Upper lobe of left lung (tissue), 4 donors: ENCODE measurements at regions not wholly inside any gene's neighbourhood (a gene's known extent, or its start where the extent isn't known, plus 50 kb on each side); places are given as distances from the start of the nearest gene placed in this dataset.

Source experiments
- EP300 ChIP-seq, 4 donors: sonication (generic); formaldehyde crosslinking; IDR thresholded peaks; one replicate each; pipeline ENCODE4 v1.5.1; 2017; ENCODE audit warnings: antibody characterized with exemption in 4 of 4, control low read depth in 2 of 4
- POLR2A ChIP-seq, 4 donors: fragments of 450-650 bp; IDR thresholded peaks; one replicate each; pipeline ENCODE4 v1.5.1; 2016 to 2017; ENCODE audit warnings: antibody characterized with exemption in 4 of 4, mild to moderate bottlenecking in 2 of 4
- POLR2AphosphoS5 ChIP-seq, 2 donors: sonication (generic); formaldehyde crosslinking; IDR thresholded peaks; one replicate each; pipeline ENCODE4 v1.5.1; 2017; ENCODE audit warnings: antibody characterized with exemption in 2 of 2
- TF ChIP-seq, protein P1 (sequence below), 6 experiments: fragments of 450-650 bp in 4 of 6; fragments of 200-600 bp in 2 of 6; sonication (generic) in 2 of 6; IDR thresholded peaks; one replicate each; pipeline ENCODE4 v1.5.1; 2016 to 2019; ENCODE audit warnings: antibody characterized with exemption in 6 of 6

DNA sequence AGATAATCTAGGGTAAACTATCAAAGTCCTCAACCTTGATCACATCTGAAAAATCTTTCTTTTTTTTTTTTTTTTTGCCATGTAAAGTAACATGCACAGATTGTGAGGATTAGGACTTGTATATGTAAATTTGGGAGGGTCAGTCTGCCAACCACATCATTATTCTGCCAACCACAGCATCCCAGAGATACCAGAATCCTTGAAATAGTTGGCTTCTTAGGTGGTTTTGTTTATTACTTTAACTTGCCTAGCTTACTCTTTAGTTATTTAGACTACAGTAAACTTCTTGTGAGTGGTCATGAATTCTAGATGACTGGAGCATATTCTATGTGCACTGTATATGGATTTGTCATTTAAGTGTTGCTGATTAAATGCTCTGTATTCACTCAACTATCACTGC, 242.1 kb upstream of the RBMS1 start:
- no peak for TF ChIP-seq EP300 (IDR thresholded peaks at IDR 0.05)
- TF ChIP-seq POLR2A (IDR thresholded peaks at IDR 0.05) = no peak
- TF ChIP-seq, protein P1, sequence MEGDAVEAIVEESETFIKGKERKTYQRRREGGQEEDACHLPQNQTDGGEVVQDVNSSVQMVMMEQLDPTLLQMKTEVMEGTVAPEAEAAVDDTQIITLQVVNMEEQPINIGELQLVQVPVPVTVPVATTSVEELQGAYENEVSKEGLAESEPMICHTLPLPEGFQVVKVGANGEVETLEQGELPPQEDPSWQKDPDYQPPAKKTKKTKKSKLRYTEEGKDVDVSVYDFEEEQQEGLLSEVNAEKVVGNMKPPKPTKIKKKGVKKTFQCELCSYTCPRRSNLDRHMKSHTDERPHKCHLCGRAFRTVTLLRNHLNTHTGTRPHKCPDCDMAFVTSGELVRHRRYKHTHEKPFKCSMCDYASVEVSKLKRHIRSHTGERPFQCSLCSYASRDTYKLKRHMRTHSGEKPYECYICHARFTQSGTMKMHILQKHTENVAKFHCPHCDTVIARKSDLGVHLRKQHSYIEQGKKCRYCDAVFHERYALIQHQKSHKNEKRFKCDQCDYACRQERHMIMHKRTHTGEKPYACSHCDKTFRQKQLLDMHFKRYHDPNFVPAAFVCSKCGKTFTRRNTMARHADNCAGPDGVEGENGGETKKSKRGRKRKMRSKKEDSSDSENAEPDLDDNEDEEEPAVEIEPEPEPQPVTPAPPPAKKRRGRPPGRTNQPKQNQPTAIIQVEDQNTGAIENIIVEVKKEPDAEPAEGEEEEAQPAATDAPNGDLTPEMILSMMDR (IDR thresholded peaks at IDR 0.05) = no peak
- no peak for TF ChIP-seq POLR2AphosphoS5 (IDR thresholded peaks at IDR 0.05)
